Ishikawa (cell line): ENCODE measurements at regions not wholly inside any gene's neighbourhood (a gene's known extent, or its start where the extent isn't known, plus 50 kb on each side); places are given as distances from the start of the nearest gene placed in this dataset.

Experiments
- CEBPB ChIP-seq: IDR thresholded peaks from 2 replicates; pipeline ENCODE4 v1.6.1; 2012
- EP300 ChIP-seq: IDR thresholded peaks from 2 replicates; pipeline ENCODE4 v1.6.1; 2012; ENCODE audit warnings: borderline replicate concordance
- FOXM1 ChIP-seq: IDR thresholded peaks from 2 replicates; pipeline ENCODE4 v1.6.1; 2012; ENCODE audit warnings: low read depth, borderline replicate concordance
- RAD21 ChIP-seq: IDR thresholded peaks from 2 replicates; pipeline ENCODE4 v1.6.1; 2012; ENCODE audit warnings: low read depth
- YY1 ChIP-seq: IDR thresholded peaks from 2 replicates; pipeline ENCODE4 v1.6.1; 2012; ENCODE audit warnings: low read depth
- TF ChIP-seq, protein P1 (sequence below): IDR thresholded peaks from 2 replicates; pipeline ENCODE4 v1.6.1; 2012
- TF ChIP-seq, protein P2 (sequence below): IDR thresholded peaks from 2 replicates; pipeline ENCODE4 v1.6.1; 2012

DNA sequence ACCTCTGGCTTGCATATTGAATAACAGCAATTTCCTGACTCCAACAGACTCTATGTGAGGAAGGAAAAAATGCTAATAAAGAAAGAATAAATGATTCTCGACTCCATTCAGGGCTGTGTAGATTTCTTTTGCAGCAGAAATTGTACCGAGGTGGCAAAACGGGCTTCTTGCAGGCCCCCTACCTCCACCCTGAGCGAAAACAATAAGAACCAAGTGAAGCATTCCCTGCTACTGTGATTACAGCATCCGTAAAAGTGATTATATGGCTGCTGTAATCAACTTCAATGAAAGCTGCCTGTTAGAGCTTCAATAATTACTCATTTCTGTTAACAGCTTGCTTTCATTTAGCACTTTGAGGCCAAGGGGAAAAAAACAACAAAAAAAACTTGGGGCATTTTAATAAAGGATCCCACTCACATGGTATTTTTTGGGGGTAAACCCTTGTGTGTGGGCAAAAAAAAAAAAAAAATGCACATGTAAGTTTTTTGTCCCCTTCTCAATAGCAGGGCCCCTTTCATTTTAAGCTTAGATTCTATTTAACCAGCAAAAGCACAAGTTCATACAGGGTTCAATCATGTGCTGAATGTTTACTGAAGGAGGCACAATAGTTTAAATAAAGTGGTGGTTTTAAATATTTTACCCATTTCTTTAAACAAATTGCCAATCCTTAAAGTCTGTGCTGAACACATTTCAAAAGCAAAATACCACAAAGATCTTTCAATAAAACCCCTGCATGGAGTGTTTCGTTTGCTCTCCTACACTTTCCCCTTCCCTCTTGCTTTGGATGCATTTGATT is 271.6 kb downstream of the LMO4 start:
- no peak for TF ChIP-seq CEBPB
- TF ChIP-seq, protein P1, sequence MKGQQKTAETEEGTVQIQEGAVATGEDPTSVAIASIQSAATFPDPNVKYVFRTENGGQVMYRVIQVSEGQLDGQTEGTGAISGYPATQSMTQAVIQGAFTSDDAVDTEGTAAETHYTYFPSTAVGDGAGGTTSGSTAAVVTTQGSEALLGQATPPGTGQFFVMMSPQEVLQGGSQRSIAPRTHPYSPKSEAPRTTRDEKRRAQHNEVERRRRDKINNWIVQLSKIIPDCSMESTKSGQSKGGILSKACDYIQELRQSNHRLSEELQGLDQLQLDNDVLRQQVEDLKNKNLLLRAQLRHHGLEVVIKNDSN, result no peak
- TF ChIP-seq EP300, result no peak
- TF ChIP-seq, protein P2, sequence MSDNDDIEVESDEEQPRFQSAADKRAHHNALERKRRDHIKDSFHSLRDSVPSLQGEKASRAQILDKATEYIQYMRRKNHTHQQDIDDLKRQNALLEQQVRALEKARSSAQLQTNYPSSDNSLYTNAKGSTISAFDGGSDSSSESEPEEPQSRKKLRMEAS, result no peak
- no peak for TF ChIP-seq YY1
- TF ChIP-seq RAD21, result no peak
- no peak for TF ChIP-seq FOXM1
